Epithelial cell of proximal tubule (primary cell): ENCODE measurements at regions not wholly inside any gene's neighbourhood (a gene's known extent, or its start where the extent isn't known, plus 50 kb on each side); places are given as distances from the start of the nearest gene placed in this dataset.

ENCODE experiments used
- DNase-seq: peaks from one replicate; pipeline ENCODE4 v3.0.0-alpha.2; 2011; ENCODE audit warnings: low read depth
- H3K4me3 ChIP-seq: 2 replicates; pipeline ENCODE4 v1.5.1; 2011; ENCODE audit warnings: low read depth, mild to moderate bottlenecking, low read length
- CTCF ChIP-seq: conservative IDR thresholded peaks from 2 replicates; pipeline ENCODE4 v1.5.1; 2012; ENCODE audit warnings: low read depth, mild to moderate bottlenecking, low read length

GRCh38 chr5:82499725-82500244 lies 221.6 kb upstream of the RPS23 start:
- no peak for DNase-seq
- H3K4me3 ChIP-seq: no peak overlapping the region
- TF ChIP-seq CTCF: no peak

GRCh38 chr5:82497242-82497641 lies 219.1 kb upstream of the RPS23 start:
- no peak overlapping the region for H3K4me3 ChIP-seq
- DNase-seq: no peak

GRCh38 chr5:82494942-82495341 lies 216.8 kb upstream of the RPS23 start:
- H3K4me3 ChIP-seq: no peak overlapping the region
- peak; percentile 53 for TF ChIP-seq CTCF
- DNase-seq: no peak

More at GRCh38 chr5:82497242-82497641, 219.1 kb upstream of the RPS23 start:
- TF ChIP-seq CTCF: no peak

GRCh38 chr5:82493221-82493620 lies 215.1 kb upstream of the RPS23 start:
- no peak overlapping the region for H3K4me3 ChIP-seq
- no peak for DNase-seq
- no peak for TF ChIP-seq CTCF

GRCh38 chr5:82491397-82491796 lies 213.2 kb upstream of the RPS23 start:
- no peak overlapping the region for H3K4me3 ChIP-seq
- TF ChIP-seq CTCF: no peak
- DNase-seq: no peak

GRCh38 chr5:82489683-82490082 lies 211.5 kb upstream of the RPS23 start:
- H3K4me3 ChIP-seq: no peak overlapping the region
- no peak for DNase-seq
- TF ChIP-seq CTCF: no peak

GRCh38 chr5:82487131-82487530 lies 209.0 kb upstream of the RPS23 start:
- TF ChIP-seq CTCF: no peak
- no peak overlapping the region for H3K4me3 ChIP-seq
- no peak for DNase-seq
